AG04449 (cell line): ENCODE measurements at regions not wholly inside any gene's neighbourhood (a gene's known extent, or its start where the extent isn't known, plus 50 kb on each side); places are given as distances from the start of the nearest gene placed in this dataset.

Experiments used
- CTCF ChIA-PET: fragments of 350-600 bp; formaldehyde crosslinking; extraction: SDS; loops from one replicate; lab custom pipeline; 2021; ENCODE audit warnings: antibody characterized with exemption; lab: Yijun Ruan, JAX
- POLR2A ChIA-PET: fragments of 400-600, 350-600 bp; formaldehyde crosslinking; extraction: SDS; loops from one replicate; lab custom pipeline; 2020; ENCODE audit warnings: antibody characterized with exemption, inconsistent platforms; lab: Yijun Ruan, JAX
- DNase-seq: peaks from one replicate; pipeline ENCODE4 v3.0.0-alpha.2; 2010; ENCODE audit warnings: low read depth, low spot score
- H3K4me3 ChIP-seq: 2 replicates; pipeline ENCODE4 v1.5.1; 2011; ENCODE audit warnings: low read depth, mild to moderate bottlenecking, control low read depth, low read length
- TF ChIP-seq, protein P1 (sequence below): IDR thresholded peaks from one replicate; pipeline ENCODE4 v1.5.1; 2011; ENCODE audit warnings: mild to moderate bottlenecking, moderate library complexity, low read length, control low read depth, inconsistent platforms; ENCODE audit not compliant: insufficient read depth; ENCODE audit errors: missing control alignments

DNA sequence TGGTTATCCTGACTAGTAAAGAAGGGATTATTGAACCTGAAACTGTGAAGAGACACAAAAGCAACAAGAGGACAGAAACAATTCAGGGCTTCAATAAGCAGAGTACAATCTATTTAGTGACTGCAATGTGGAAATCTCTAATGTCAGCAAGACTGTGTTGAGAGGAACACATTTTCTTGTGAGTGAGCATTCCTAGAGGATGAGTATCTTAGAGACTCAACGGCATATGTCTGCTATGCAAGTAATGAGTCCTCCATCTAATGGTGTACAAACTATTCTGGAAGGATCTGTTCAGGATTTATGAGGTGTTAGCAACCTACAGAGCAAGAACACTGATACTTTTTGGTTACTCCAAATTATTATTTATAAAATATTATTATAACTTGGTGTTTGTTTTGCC lies 226.5 kb upstream of the NDN start:
- ChIA-PET CTCF (no interaction called here), POLR2A (no interaction called here)
- no peak for DNase-seq

DNA sequence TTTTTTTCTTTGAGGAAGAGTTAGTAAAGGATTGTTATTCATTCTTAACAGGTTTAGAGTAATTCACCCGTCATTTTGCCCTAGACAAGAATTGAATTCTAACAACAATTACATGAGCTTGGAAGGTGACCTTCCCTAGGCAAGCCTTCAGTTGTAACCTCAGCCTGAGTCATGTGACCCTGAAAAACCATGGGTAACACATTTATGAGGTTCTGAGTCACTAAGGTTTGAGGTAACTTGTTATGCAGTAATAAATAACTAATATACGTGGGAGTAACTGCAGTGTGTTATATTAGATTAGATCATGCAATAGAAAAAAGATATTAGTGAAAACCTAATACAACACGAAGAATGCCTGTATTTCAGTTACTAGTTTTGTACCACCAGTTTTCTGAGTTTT lies 237.6 kb upstream of the NDN start:
- POLR2A ChIA-PET = no interaction called here
- TF ChIP-seq, protein P1, sequence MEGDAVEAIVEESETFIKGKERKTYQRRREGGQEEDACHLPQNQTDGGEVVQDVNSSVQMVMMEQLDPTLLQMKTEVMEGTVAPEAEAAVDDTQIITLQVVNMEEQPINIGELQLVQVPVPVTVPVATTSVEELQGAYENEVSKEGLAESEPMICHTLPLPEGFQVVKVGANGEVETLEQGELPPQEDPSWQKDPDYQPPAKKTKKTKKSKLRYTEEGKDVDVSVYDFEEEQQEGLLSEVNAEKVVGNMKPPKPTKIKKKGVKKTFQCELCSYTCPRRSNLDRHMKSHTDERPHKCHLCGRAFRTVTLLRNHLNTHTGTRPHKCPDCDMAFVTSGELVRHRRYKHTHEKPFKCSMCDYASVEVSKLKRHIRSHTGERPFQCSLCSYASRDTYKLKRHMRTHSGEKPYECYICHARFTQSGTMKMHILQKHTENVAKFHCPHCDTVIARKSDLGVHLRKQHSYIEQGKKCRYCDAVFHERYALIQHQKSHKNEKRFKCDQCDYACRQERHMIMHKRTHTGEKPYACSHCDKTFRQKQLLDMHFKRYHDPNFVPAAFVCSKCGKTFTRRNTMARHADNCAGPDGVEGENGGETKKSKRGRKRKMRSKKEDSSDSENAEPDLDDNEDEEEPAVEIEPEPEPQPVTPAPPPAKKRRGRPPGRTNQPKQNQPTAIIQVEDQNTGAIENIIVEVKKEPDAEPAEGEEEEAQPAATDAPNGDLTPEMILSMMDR = no peak
- H3K4me3 ChIP-seq = no peak overlapping the region
- no peak for DNase-seq
- CTCF ChIA-PET = no interaction called here

More for the DNA sequence above, 226.5 kb upstream of the NDN start:
- TF ChIP-seq, protein P1 = no peak
- no peak overlapping the region for H3K4me3 ChIP-seq

DNA sequence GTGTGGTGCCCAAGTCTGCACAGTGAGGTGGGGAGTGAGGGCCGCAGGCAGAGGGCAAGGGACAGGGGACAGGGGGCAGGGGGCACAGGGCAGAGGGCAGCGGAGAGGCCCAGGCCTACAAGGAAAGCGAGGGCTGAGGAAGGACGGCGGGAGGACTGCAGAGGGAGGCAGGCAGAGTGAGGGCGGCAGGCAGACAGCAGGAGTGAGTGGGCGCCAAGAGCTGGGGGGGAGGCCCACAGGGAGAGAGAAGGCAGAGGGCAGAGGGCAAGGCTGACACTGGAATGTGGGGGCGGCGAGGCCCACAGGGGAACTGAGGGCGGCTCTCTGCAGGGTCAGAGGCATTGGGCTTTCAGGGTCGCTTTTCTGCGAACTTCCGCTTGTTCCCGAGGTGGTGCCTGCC lies 267.8 kb upstream of the NDN start:
- H3K4me3 ChIP-seq = no peak overlapping the region
- no peak for DNase-seq
- POLR2A ChIA-PET = no interaction called here
- CTCF ChIA-PET = no interaction called here
- TF ChIP-seq, protein P1 = no peak

DNA sequence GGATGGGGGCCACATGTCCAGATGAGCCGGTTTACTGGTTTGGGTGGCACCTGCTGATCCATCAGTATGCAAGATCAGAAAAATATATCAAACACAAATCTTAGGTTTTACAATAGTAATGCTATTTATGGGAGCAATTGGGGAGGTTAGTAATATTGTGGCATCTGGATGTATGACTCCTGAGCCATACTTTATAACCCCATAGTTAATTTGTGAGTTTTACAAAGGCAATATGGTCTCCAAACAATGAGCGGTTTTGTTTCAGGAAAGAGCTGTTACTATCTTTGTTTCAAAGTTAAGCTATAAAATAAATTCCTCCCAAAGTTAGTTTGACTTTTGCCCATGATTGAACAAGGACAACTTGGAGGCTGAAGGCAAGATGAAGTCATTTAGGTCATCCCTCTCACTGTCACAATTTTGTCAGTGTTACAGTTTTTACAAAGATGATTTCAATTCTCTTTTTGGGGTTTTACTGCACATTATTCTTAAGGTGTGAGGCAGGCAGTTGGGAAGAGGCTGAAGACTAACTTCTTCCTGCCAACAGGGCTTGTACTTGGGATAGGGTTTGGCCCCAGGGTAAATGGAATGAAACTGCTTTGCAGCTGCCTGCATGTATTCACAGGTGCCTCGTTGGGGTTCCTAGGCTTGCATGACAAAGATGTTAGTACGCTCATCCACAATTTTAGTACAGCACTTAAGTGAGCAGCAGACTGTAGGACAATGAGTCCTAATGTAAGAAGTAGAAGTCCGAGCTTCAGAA lies 296.6 kb upstream of the NDN start:
- POLR2A ChIA-PET = no interaction called here
- no peak for DNase-seq
- TF ChIP-seq, protein P1 = no peak
- no peak overlapping the region for H3K4me3 ChIP-seq
- CTCF ChIA-PET = no interaction called here

GRCh38 chr15:23994273-23994672 lies 307.2 kb upstream of the NDN start:
- CTCF ChIA-PET = no interaction called here
- POLR2A ChIA-PET = no interaction called here
- no peak for DNase-seq
- TF ChIP-seq, protein P1 = no peak
- H3K4me3 ChIP-seq = no peak overlapping the region

DNA sequence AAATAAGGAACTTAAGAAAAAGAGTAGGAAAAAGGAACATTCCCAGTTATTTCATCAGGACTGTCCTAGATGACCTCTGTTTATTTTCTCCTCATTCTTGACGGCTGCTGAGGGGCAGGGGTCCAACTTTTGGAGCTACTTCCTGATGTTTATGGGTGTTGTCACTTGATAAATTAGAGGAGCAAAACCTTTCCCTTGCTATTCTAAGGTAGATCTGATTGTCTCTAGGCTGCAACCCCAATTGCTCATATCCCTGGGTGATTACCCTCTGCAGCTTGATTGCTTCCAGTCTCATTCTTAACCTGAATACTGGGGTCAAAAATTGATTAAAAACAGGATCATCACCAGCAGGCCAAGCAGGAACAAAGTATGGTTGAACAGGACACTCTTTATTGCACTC lies 311.0 kb upstream of the NDN start:
- CTCF ChIA-PET = no interaction called here
- POLR2A ChIA-PET = no interaction called here
- TF ChIP-seq, protein P1 = no peak
- no peak for DNase-seq
- no peak overlapping the region for H3K4me3 ChIP-seq
